A673 (cell line): ENCODE measurements at regions not wholly inside any gene's neighbourhood (a gene's known extent, or its start where the extent isn't known, plus 50 kb on each side); places are given as distances from the start of the nearest gene placed in this dataset.

Experiments used
- EZH2 ChIP-seq: fragments of 200-600 bp; sonication (generic); IDR thresholded peaks from 2 replicates; pipeline ENCODE4 v1.6.1; 2017; ENCODE audit warnings: borderline replicate concordance, low read depth, mild to moderate bottlenecking, mixed read lengths, antibody characterized with exemption, low read length; ENCODE audit not compliant: poor library complexity, severe bottlenecking
- TF ChIP-seq, protein P1 (sequence below): fragments of 300-800, 200-600 bp; sonication (generic); conservative IDR thresholded peaks from 2 replicates; pipeline ENCODE4 v1.5.1; 2017; ENCODE audit warnings: low read depth, mild to moderate bottlenecking, antibody characterized with exemption, low read length, moderate library complexity, mixed read lengths

DNA sequence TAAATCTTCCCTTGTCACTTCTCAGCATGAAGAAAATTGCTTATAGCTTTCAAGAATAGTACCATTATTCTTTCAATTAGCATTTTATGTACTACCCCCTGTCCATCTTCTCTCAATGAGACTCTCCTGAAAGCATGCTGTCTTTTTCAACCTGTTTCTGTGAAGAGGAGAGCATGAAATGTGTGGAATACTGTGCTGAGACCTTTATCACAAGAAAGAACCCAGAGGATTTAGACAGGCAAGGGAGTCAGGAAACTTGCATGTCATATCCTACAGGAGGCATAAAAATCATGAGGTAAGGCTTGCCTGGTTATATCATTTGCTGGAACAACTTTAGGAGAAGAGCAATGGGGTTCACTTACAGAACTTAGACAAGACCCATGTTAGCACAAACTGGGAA lies 56.7 kb upstream of the LPAR1 start:
- TF ChIP-seq, protein P1, sequence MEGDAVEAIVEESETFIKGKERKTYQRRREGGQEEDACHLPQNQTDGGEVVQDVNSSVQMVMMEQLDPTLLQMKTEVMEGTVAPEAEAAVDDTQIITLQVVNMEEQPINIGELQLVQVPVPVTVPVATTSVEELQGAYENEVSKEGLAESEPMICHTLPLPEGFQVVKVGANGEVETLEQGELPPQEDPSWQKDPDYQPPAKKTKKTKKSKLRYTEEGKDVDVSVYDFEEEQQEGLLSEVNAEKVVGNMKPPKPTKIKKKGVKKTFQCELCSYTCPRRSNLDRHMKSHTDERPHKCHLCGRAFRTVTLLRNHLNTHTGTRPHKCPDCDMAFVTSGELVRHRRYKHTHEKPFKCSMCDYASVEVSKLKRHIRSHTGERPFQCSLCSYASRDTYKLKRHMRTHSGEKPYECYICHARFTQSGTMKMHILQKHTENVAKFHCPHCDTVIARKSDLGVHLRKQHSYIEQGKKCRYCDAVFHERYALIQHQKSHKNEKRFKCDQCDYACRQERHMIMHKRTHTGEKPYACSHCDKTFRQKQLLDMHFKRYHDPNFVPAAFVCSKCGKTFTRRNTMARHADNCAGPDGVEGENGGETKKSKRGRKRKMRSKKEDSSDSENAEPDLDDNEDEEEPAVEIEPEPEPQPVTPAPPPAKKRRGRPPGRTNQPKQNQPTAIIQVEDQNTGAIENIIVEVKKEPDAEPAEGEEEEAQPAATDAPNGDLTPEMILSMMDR, result no peak
- no peak for TF ChIP-seq EZH2
